GM18861 (cell line): ENCODE measurements at regions not wholly inside any gene's neighbourhood (a gene's known extent, or its start where the extent isn't known, plus 50 kb on each side); places are given as distances from the start of the nearest gene placed in this dataset.

ENCODE experiments used
- ATAC-seq: cut with Tn5 transposase; IDR thresholded peaks from one replicate; pipeline ENCODE4 v1.9.1; 2021; ENCODE audit not compliant: unreplicated experiment

DNA sequence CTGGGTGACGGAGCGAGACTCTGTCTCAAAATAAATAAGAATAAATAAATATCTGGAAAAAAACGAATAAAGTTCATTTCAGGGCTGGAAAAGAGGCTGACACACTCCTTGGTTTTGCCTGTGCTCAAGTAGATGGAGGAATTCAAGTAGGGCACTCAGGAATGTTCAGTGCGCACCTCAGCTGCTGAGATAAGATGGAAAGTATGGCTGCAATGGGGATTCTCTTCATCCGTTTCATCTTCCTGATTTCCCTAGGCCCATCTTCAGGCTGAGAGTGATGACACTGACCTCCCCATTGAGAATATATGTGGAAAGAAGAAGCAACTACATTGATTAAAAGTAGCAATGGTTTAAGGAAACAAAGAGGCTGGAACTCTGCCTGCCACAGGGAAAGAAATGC lies 130.5 kb upstream of the ZNF644 start:
- ATAC-seq = no peak

DNA sequence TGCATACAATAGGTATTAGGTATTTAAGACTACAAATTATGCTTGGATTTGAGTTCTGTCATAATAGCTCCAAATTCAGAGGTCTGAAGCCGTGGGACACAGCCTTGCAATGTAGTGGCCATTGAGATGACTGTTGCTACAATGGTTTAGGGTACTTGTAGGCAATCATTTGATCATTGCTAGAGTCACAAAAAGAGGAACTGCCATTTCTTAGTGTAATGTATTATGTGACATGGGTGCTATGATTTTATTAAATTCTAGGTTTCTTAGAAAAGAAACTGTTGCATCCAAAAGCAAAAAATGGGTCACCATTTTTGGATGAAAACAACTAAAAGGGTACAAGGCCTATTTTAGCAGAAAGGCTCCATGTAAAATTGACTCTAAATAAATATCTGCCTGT lies 129.9 kb upstream of the ZNF644 start:
- ATAC-seq = no peak

DNA sequence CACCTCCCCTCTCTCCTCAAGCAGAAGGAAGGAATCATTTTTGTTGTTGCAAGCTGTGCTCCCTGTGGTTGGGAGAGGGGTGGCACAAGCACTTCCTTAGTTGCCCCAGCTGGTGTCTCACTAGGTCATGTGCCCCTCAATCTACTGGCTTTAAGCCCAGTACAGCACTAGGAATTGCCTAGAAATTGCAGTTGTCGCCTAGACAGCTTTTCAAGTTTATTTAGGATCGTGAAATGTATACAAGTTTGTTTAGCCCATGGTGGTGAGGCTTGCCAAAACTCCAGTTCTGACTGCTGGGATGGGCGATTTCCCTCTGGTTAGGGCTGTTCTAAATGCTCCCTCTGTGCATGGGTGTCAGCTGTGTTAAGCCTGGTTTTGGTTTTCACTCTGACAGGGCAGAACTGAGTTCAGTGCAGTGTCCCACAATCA lies 126.8 kb upstream of the ZNF644 start:
- ATAC-seq = no peak

- no peak for ATAC-seq
Observed at GRCh38 chr1:91141858-91142257, 120.0 kb upstream of the ZNF644 start.

DNA sequence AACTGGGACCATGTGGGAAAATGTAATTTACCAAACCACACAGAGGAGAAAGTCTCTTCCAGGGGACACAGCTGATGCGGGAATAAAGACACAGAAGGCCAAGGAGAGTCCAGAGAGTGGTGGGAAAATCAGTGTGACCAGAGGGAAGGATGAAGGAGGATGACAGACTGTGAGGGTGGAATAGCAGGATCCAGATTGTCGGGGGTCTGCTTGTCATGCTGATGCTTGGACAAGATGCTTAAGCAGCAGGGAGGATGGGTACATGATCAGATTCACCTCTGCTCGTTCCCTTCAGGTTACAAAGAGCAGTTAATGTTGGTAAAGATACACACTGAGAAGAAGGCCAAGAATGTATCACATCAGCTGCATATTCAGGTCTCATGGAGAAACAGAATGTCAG lies 117.1 kb upstream of the ZNF644 start:
- ATAC-seq = no peak

- no peak for ATAC-seq
Observed at GRCh38 chr1:91137173-91137852, 115.5 kb upstream of the ZNF644 start.

- no peak for ATAC-seq
Observed at GRCh38 chr1:91135799-91136198, 114.0 kb upstream of the ZNF644 start.

DNA sequence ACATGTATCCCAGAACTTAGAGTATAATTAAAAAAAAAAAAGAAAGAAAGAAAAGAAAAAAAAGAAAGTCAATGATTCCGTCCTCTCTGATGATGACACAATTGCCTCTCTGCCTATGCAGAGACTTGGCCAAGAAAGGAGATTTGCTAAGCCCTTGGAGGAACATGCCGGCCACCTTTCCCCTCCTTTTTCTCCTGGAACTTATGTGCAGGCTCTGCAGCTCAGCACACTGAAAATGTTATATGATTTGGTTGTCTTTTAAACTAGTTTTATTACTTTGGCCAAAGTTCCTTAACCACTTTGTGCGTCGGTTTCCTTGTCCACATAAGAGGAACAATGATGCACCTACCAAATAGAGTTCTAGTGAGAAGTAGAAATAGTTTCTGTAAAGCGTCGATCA lies 111.4 kb upstream of the ZNF644 start:
- no peak for ATAC-seq

GRCh38 chr1:91130256-91130985 lies 108.6 kb upstream of the ZNF644 start:
- ATAC-seq = no peak

- no peak for ATAC-seq
Observed at GRCh38 chr1:91129458-91129857, 107.6 kb upstream of the ZNF644 start.

DNA sequence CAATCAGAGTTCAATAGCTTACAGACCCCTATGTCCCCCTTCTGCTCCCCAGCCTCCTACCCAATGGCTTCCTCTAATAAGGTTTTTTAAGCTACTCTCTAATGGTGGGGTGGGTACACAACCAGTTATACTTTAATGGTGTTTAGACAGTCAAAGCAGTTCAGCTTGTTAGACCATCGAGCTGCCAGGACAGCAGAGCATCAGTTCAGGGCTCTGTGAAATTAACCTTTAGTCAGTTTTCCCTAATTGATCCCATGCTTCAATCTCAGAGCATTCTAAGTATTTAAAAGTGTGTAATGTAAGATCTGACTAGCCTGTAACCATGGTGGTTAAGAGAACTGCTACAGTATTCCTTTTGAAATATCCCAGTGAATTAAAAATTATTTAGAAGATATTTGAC lies 107.2 kb upstream of the ZNF644 start:
- ATAC-seq = no peak

GRCh38 chr1:91124989-91125417 lies 103.2 kb upstream of the ZNF644 start:
- no peak for ATAC-seq

- ATAC-seq = no peak
Observed at GRCh38 chr1:91124290-91124985, 102.6 kb upstream of the ZNF644 start.

DNA sequence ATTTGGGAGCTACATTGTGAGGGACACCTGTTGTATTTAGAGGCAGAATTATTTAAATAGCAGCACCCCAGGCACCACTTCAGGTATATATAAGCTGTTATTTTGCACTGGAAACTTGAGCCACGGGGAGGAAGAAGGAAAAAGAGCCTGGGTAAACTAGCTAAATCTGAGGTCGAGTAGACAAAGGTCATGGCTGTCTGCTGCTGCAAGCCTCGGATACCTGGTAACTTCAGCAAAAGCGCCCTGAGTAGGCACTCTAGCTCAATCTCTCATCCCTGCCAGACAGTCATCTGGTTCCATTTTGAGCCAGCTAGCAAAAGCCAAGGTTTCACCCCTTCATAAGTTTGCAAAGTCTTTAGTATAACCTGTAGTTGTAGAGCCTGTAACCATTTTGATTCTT lies 101.9 kb upstream of the ZNF644 start:
- no peak for ATAC-seq

- ATAC-seq = no peak
Observed at GRCh38 chr1:91123319-91123718, 101.5 kb upstream of the ZNF644 start.

- ATAC-seq = no peak
Observed at GRCh38 chr1:91122106-91122717, 100.4 kb upstream of the ZNF644 start.

DNA sequence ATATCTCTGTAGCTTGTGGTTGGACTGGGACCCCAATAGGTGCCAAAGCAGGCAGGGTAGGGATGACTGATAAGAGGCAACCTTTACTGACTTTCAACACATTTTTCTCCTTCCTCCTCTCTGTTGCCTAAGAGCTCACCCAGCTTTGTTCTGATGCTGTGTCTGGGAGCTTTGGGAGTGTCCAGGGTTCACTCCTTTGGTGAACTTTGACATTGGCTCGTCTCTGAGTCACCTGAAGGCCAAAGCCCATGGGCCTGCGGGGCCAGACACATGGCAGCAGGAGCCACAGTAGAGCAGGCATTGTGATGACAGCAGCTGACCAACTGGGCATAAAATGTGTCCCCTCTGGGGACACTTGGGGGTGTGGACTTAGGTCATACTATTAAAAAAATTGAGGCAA lies 99.5 kb upstream of the ZNF644 start:
- no peak for ATAC-seq

DNA sequence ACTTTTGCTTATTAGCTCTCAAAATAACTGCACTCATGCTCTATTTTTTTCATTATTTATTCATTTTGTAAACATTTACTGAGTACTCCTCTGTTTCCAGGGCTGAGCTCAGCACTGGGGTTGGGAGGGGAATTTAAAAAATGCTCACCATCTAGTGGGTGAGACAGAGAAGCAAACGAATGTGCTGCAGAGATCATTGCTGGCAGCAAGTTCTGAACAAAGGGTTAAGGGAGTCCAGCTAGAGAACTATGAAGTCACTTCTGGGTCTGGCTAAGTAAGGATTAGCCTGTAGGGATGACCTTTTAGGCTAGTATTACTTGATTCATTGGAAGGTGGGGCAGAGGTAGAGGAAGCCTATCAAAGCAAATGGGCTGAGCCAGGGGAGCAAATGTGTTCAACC lies 99.1 kb upstream of the ZNF644 start:
- ATAC-seq = no peak

DNA sequence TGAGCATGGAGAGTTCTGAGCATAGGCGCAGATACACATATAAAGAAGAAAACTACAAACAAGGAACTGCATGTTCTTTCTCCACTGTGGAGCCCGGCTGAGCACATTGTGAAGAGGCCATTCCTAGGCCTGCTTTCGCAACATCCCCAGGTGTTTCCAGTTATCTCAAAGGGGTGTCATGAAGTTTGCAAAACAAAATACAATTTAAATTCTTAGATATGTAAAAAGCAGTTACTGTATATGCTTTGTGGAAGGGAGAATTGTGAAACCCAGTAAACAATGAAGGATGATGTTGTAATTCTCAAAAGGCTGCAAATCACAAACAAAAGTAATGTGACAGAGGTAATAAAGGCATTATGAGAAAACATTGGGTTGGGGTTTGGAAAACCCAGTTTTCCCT lies 98.6 kb upstream of the ZNF644 start:
- no peak for ATAC-seq

DNA sequence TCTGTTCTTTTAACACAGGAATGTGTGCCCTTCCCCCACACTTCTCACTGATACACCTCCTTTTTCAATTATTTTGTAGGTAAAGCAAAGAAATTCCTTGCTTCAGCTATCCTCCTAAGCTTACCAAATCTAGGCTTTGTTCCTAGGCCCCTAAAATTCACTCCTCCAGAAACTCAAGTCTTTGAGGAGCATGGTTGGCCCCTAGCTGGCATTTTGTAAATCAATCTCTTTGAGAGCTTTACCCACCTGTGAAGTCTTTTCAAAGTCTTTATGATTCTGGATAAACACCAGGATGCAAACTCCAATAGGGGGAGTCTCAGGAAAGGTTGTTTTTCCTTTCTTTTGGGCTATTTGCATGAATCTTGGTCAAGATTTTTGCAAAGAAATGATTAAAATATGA lies 82.9 kb upstream of the ZNF644 start:
- ATAC-seq = no peak

DNA sequence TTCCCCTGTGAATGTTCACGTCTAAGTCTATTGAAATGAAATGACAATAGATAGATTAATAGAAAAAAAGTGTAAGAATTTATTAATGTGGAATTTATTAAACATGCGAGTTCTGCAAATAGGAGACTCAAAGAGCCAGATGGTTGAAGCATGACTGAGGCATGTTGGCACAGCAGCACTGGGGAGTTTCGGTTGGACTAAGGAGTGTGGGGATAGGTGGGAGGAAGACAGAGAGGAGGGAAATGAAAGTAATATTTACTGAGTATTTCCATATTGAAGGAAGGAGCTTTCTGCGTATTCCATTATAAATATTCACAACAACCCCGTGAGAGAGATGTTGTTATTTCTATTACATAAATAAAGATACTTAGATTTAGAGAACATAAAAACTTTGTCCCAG lies 79.5 kb upstream of the ZNF644 start:
- no peak for ATAC-seq
